Breast epithelium (tissue), 3 donors: ENCODE measurements at regions not wholly inside any gene's neighbourhood (a gene's known extent, or its start where the extent isn't known, plus 50 kb on each side); places are given as distances from the start of the nearest gene placed in this dataset.

ENCODE experiments used
- POLR2A ChIP-seq: fragments of 450-650 bp; IDR thresholded peaks from one replicate; pipeline ENCODE4 v1.6.1; 2016; ENCODE audit warnings: antibody characterized with exemption, mild to moderate bottlenecking, moderate library complexity
- POLR2AphosphoS5 ChIP-seq, 3 donors: sonication (generic); formaldehyde crosslinking; IDR thresholded peaks; one replicate each; pipeline ENCODE4 v1.6.1; 2017; ENCODE audit warnings: antibody characterized with exemption in 3 of 3
- TF ChIP-seq, protein P1 (sequence below), 3 donors: fragments of 450-650 bp; IDR thresholded peaks; one replicate each; pipeline ENCODE4 v1.5.1; 2016 to 2017; ENCODE audit warnings: antibody characterized with exemption in 3 of 3, mild to moderate bottlenecking in 3 of 3, moderate library complexity in 3 of 3

DNA sequence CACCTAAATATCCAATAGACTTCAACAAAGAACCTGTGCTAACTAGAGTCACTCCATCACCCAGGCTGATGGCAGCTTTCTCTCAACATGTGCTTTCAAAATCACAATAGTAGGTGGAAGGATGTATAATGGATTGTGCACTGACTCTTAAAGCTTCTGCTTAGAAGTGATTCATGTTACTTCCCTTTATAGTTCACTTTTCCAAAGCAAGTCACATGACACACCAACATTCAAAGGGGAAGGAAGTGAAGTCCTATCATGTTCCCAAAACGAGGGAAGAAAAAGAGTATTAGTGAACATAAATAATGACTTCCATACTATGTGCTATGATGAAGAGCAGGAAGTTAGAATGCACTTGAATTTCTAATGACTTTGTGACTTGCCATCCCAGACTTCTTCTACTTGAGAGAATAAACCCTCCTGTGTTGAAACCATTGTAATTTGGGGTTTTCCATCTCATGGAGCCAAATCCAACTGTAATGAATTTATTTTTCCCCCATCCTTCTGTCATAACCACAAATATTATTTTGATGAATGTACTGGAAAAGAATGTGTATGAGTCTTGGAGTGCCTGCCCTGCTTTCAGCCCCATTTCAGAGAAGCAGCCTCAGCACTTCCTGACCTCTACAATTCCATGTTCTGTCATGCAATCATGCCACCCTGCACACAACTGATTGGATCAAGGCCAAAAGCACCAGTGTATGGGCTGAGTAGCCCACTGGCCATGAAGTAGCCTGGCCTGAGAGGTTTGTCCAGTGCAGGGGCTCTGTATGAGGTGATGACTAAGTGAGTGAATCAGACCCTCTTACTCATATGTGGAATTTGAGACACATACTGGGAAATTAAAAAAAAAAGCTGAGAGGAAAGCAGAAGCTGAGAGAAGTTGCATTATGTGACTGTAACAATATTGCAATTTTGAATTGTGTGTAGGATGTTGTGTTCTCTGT, 525.9 kb upstream of the CLINT1 start:
- TF ChIP-seq POLR2A (no peak), POLR2AphosphoS5 (IDR thresholded peaks at IDR 0.05) (no peak)
- TF ChIP-seq, protein P1, sequence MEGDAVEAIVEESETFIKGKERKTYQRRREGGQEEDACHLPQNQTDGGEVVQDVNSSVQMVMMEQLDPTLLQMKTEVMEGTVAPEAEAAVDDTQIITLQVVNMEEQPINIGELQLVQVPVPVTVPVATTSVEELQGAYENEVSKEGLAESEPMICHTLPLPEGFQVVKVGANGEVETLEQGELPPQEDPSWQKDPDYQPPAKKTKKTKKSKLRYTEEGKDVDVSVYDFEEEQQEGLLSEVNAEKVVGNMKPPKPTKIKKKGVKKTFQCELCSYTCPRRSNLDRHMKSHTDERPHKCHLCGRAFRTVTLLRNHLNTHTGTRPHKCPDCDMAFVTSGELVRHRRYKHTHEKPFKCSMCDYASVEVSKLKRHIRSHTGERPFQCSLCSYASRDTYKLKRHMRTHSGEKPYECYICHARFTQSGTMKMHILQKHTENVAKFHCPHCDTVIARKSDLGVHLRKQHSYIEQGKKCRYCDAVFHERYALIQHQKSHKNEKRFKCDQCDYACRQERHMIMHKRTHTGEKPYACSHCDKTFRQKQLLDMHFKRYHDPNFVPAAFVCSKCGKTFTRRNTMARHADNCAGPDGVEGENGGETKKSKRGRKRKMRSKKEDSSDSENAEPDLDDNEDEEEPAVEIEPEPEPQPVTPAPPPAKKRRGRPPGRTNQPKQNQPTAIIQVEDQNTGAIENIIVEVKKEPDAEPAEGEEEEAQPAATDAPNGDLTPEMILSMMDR (IDR thresholded peaks at IDR 0.05): no peak
